ENCODE measurements at regions not wholly inside any gene's neighbourhood (a gene's known extent, or its start where the extent isn't known, plus 50 kb on each side); places are given as distances from the start of the nearest gene placed in this dataset.

- Histone ChIP-seq H2BK12ac (ENCODE audit: insufficient read length, low read depth, low read length) (no peak overlapping the region), H3K9me3 (ENCODE audit: control insufficient read depth, low read depth, low read length) (no peaks in the 10 kb centered on the region), H3K4me2 (ENCODE audit: insufficient read depth, insufficient read length, low read length) (no peak overlapping the region), H3K79me2 (ENCODE audit: insufficient read depth, low read length) (no peaks in the 10 kb centered on the region), H2AFZ (ENCODE audit: low read length) (no peak overlapping the region), H4K8ac (replicated peaks; ENCODE audit: insufficient read length, low read depth, low read length) (no peak overlapping the region), H3K14ac (ENCODE audit: insufficient read depth, low read length) (no peak overlapping the region), H3K4ac (ENCODE audit: low read depth, low read length) (no peak overlapping the region), H4K20me1 (ENCODE audit: control insufficient read depth, insufficient read depth, insufficient read length) (no peaks in the 10 kb centered on the region), H3K27me3 (ENCODE audit: insufficient read depth, low read length) (no peaks in the 10 kb centered on the region), H3K56ac (ENCODE audit: insufficient read length, low read depth, low read length) (no peak overlapping the region), H2BK20ac (ENCODE audit: low read depth, low read length, poor library complexity, severe bottlenecking) (no peak overlapping the region), H2BK15ac (ENCODE audit: low read depth, low read length) (no peak overlapping the region), H3K23me2 (ENCODE audit: insufficient read length, low read depth, low read length, poor library complexity, severe bottlenecking) (no peaks in the 10 kb centered on the region), H4K5ac (ENCODE audit: insufficient read length, low read depth, low read length) (no peak overlapping the region), H2AK5ac (ENCODE audit: insufficient read length, low read length) (no peak overlapping the region), H3K23ac (ENCODE audit: insufficient read length, low read depth, low read length) (no peak overlapping the region), H3K9ac (ENCODE audit: extremely low read depth, insufficient read length, low read length) (no peak overlapping the region), H3T11ph (ENCODE audit: low read length) (no peak overlapping the region), H2BK5ac (ENCODE audit: insufficient read length, low read length) (no peak overlapping the region), H2BK120ac (ENCODE audit: low read depth, low read length, poor library complexity, severe bottlenecking) (no peak overlapping the region), H4K91ac (ENCODE audit: insufficient read length, low read depth, low read length) (no peak overlapping the region), H3K4me1 (ENCODE audit: insufficient read depth, low read length) (no peaks in the 10 kb centered on the region; the same call in 1 of the 2 replicates), H3K27ac (ENCODE audit: insufficient read length, low read depth, low read length) (no peak overlapping the region), H3K18ac (ENCODE audit: insufficient read length, low read depth, low read length) (no peak overlapping the region), H3K79me1 (ENCODE audit: insufficient read depth, low read depth, low read length, poor library complexity, severe bottlenecking) (no peaks in the 10 kb centered on the region)
- Mint-ChIP-seq H3K27ac (no peak overlapping the region; a peak in 1 of 7 replicates), H3K27me3 (ENCODE audit: low read depth) (no peaks in the 10 kb centered on the region), H3K9me3 (peaks cover 5 to 8% of the 10 kb centered on the region in 2 experiments; a peak in 4 of 5 replicates), H3K4me3 (no peak overlapping the region), H3K36me3 (ENCODE audit: insufficient read depth in 1 of 3, low read depth in 3 of 3) (peaks cover 14 to 18% (median 15%) of the 10 kb centered on the region in 3 experiments), H3K4me1 (peaks cover 8 to 16% of the 10 kb centered on the region in 2 experiments)
- DNase-seq, result no peak
- WGBS (ENCODE audit: extremely low coverage, insufficient read length, low lambda C conversion rate), result no CpG with 5 or more reads among the region's 4 CpGs
- no peak for TF ChIP-seq CTCF (conservative IDR thresholded peaks at IDR 0.05)
Observed at GRCh38 chr2:746697-747096, 69.5 kb upstream of the TMEM18 start.

Data from H9 (cell line).